SK-N-SH (cell line): ENCODE measurements at regions not wholly inside any gene's neighbourhood (a gene's known extent, or its start where the extent isn't known, plus 50 kb on each side); places are given as distances from the start of the nearest gene placed in this dataset.

ENCODE experiments used
- CTCF ChIA-PET: fragments of 300-600, 350-600 bp; formaldehyde crosslinking; extraction: SDS; loops from one replicate; lab custom pipeline; 2021; lab: Yijun Ruan, JAX
- POLR2A ChIA-PET: fragments of 350-600 bp; sonication (Branson Sonifier 250); formaldehyde crosslinking; extraction: SDS; loops from one replicate; lab custom pipeline; 2020; ENCODE audit warnings: antibody characterized with exemption, inconsistent platforms; lab: Yijun Ruan, JAX
- DNase-seq: peaks from one replicate; pipeline ENCODE4 v3.0.0; 2012
- H2AFZ ChIP-seq: fragments of 200-600 bp; sonication (generic); 2 replicates; pipeline ENCODE4 v1.8.1; 2016; ENCODE audit warnings: antibody characterized with exemption, mild to moderate bottlenecking, low read depth
- H3F3A ChIP-seq: fragments of 200-600 bp; sonication (generic); replicated peaks from 2 replicates; pipeline ENCODE3; 2016; ENCODE audit warnings: antibody characterized with exemption, mild to moderate bottlenecking; ENCODE audit not compliant: insufficient read depth
- H3K27ac ChIP-seq, 2 experiments: fragments of 200-500 bp in 1 of 2; fragments of 200-600 bp in 1 of 2; sonication (Bioruptor generic) in 1 of 2; sonication (generic), shearing (Covaris generic) in 1 of 2; 2 replicates each; pipeline versions ENCODE4 v1.5.1 to v1.6.1; 2014 to 2016; ENCODE audit warnings: low read depth in 2 of 2, inconsistent platforms in 1 of 2, low read length in 1 of 2, mild to moderate bottlenecking in 1 of 2, mixed read lengths in 1 of 2
- H3K27me3 ChIP-seq: fragments of 200-600 bp; sonication (generic), shearing (Covaris generic); 2 replicates; pipeline ENCODE4 v1.6.1; 2016; ENCODE audit warnings: mixed run types; ENCODE audit not compliant: insufficient read depth
- H3K36me3 ChIP-seq, 2 experiments: fragments of 200-500 bp in 1 of 2; fragments of 200-600 bp in 1 of 2; sonication (Bioruptor generic) in 1 of 2; sonication (generic) in 1 of 2; replicated peaks in 1 of 2; 2 replicates each; pipeline versions ENCODE3 to v1.5.1; 2014 to 2016; ENCODE audit warnings: low read length in 1 of 2, mild to moderate bottlenecking in 1 of 2; ENCODE audit not compliant: insufficient read depth in 2 of 2, control insufficient read depth in 1 of 2
- H3K4me1 ChIP-seq, 2 experiments: fragments of 200-500 bp in 1 of 2; fragments of 200-600 bp in 1 of 2; sonication (Bioruptor generic) in 1 of 2; sonication (generic), shearing (Covaris generic) in 1 of 2; 2 replicates each; pipeline versions ENCODE4 v1.5.1 to v1.6.1; 2014 to 2016; ENCODE audit warnings: low read depth in 1 of 2, low read length in 1 of 2, mixed run types in 1 of 2; ENCODE audit not compliant: insufficient read depth in 2 of 2, control insufficient read depth in 1 of 2
- H3K4me2 ChIP-seq: fragments of 200-600 bp; sonication (generic), shearing (Covaris generic); 2 replicates; pipeline ENCODE4 v1.6.1; 2017; ENCODE audit warnings: mixed run types
- H3K4me3 ChIP-seq, 2 experiments: fragments of 200-500 bp in 1 of 2; fragments of 200-600 bp in 1 of 2; sonication (Bioruptor generic) in 1 of 2; sonication (generic), shearing (Covaris generic) in 1 of 2; 2 replicates each; pipeline versions ENCODE4 v1.5.1 to v1.8.1; 2014 to 2016; ENCODE audit warnings: low read depth in 2 of 2, inconsistent platforms in 1 of 2, low read length in 1 of 2, mild to moderate bottlenecking in 1 of 2, mixed read lengths in 1 of 2, moderate library complexity in 1 of 2
- H3K79me2 ChIP-seq: fragments of 200-600 bp; sonication (generic); 2 replicates; pipeline ENCODE4 v1.8.1; 2017; ENCODE audit warnings: mild to moderate bottlenecking; ENCODE audit not compliant: insufficient read depth
- H3K9ac ChIP-seq: fragments of 200-600 bp; sonication (generic); 2 replicates; pipeline ENCODE4 v1.6.1; 2017; ENCODE audit warnings: mixed run types
- H3K9me2 ChIP-seq: fragments of 200-600 bp; sonication (generic); 2 replicates; pipeline ENCODE4 v1.6.1; 2017; ENCODE audit warnings: mixed run types
- H3K9me3 ChIP-seq: fragments of 200-600 bp; sonication (generic); 2 replicates; pipeline ENCODE4 v1.6.1; 2017; ENCODE audit warnings: mixed run types, mild to moderate bottlenecking, moderate library complexity
- H4K20me1 ChIP-seq: fragments of 200-600 bp; sonication (generic); 2 replicates; pipeline ENCODE4 v1.6.1; 2017; ENCODE audit warnings: mild to moderate bottlenecking, mixed run types; ENCODE audit not compliant: insufficient read depth
- CHD2 ChIP-seq: fragments of 150-350 bp; IDR thresholded peaks from 2 replicates; pipeline ENCODE4 v1.6.1; 2018; ENCODE audit warnings: low read length; ENCODE audit not compliant: partially characterized antibody
- EP300 ChIP-seq, 2 experiments: IDR thresholded peaks; 2 replicates each; pipeline versions ENCODE4 v1.4.0 to v1.6.1; 2012; ENCODE audit warnings: borderline replicate concordance in 1 of 2, low read depth in 1 of 2, low read length in 1 of 2
- FOSL2 ChIP-seq: IDR thresholded peaks from 2 replicates; pipeline ENCODE4 v1.4.0; 2012; ENCODE audit warnings: low read depth, mild to moderate bottlenecking, moderate library complexity, borderline replicate concordance
- FOXJ3 ChIP-seq: sonication (generic); formaldehyde crosslinking; IDR thresholded peaks from 2 replicates; pipeline ENCODE4 v1.5.1; 2020; ENCODE audit warnings: mild to moderate bottlenecking, missing genetic modification reagents
- FOXM1 ChIP-seq: IDR thresholded peaks from 2 replicates; pipeline ENCODE4 v1.4.0; 2012; ENCODE audit warnings: low read depth, mild to moderate bottlenecking
- GABPA ChIP-seq: IDR thresholded peaks from 2 replicates; pipeline ENCODE4 v1.4.0; 2012; ENCODE audit warnings: low read depth, mild to moderate bottlenecking
- NFIC ChIP-seq: IDR thresholded peaks from 2 replicates; pipeline ENCODE4 v1.4.0; 2012; ENCODE audit warnings: borderline replicate concordance
- NRF1 ChIP-seq: IDR thresholded peaks from 2 replicates; pipeline ENCODE4 v1.6.1; 2012; ENCODE audit warnings: low read depth, mild to moderate bottlenecking, low read length
- POLR2AphosphoS5 ChIP-seq: IDR thresholded peaks from 2 replicates; pipeline ENCODE4 v1.6.1; 2012; ENCODE audit warnings: low read depth, low read length
- RCOR1 ChIP-seq: fragments of 150-350 bp; IDR thresholded peaks from 2 replicates; pipeline ENCODE4 v1.6.1; 2017; ENCODE audit warnings: antibody characterized with exemption, low read length
- RFX5 ChIP-seq: IDR thresholded peaks from 2 replicates; pipeline ENCODE4 v1.6.1; 2012; ENCODE audit warnings: mild to moderate bottlenecking, improper control_type of control experiment, low read length
- SMC3 ChIP-seq: IDR thresholded peaks from 2 replicates; pipeline ENCODE4 v1.6.1; 2012; ENCODE audit warnings: low read depth, low read length, improper control_type of control experiment
- TEAD4 ChIP-seq: IDR thresholded peaks from 2 replicates; pipeline ENCODE4 v1.4.0; 2012; ENCODE audit warnings: mild to moderate bottlenecking, borderline replicate concordance; ENCODE audit not compliant: insufficient read depth
- WGBS: methylation state at CpG from one replicate; pipeline ENCODE4 v1.1.6; 2017; ENCODE audit warnings: low lambda C conversion rate; 5-methylcytosine and 5-hydroxymethylcytosine counted together
- TF ChIP-seq, protein P1 (sequence below): IDR thresholded peaks from 2 replicates; pipeline ENCODE4 v1.4.0; 2012; ENCODE audit warnings: low read depth, borderline replicate concordance
- TF ChIP-seq, protein P2 (sequence below): IDR thresholded peaks from 2 replicates; pipeline ENCODE4 v1.4.0; 2012; ENCODE audit warnings: low read depth, borderline replicate concordance
- TF ChIP-seq, protein P3 (sequence below): fragments of 150-350 bp; IDR thresholded peaks from 2 replicates; pipeline ENCODE4 v1.6.1; 2017; ENCODE audit warnings: antibody characterized with exemption, low read length, low read depth, borderline replicate concordance
- TF ChIP-seq, protein P4 (sequence below): IDR thresholded peaks from 2 replicates; pipeline ENCODE4 v1.6.1; 2012; ENCODE audit warnings: mild to moderate bottlenecking, low read depth, low read length, moderate library complexity

DNA sequence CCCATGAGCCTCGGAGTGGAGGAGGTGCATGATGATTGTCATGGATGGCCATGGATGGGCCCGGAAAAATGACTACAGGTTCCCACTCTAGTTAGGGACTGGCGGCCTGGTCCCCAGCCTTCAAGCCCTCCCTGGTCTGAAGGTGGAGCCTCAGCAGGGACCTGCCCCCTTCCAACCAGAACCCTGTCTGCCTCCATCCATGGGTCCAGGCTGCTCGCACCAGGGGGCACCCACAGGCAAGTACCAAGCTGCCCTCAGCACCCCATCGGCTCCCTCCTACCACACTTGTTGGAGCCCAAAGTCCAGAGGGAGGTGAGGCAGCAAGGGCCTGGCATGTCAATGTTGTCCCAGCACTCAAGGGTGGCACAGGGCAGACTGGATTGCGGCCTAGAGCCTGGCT, 2468.6 kb downstream of the PCDH7 start:
- no peak overlapping the region for H2AFZ ChIP-seq
- H3K27me3 ChIP-seq, result no peaks in the 10 kb centered on the region
- H3F3A ChIP-seq, result no peaks in the 10 kb centered on the region
- no peaks in the 10 kb centered on the region for H3K36me3 ChIP-seq
- no peak for DNase-seq
- H3K9me2 ChIP-seq, result no peaks in the 10 kb centered on the region
- H3K4me1 ChIP-seq, result no peaks in the 10 kb centered on the region
- H3K9ac ChIP-seq, result no peak overlapping the region
- CTCF ChIA-PET, result no interaction called here
- H3K4me3 ChIP-seq, result no peak overlapping the region
- H3K79me2 ChIP-seq, result no peaks in the 10 kb centered on the region
- WGBS, result 20% methylated on average over 1 of the region's 6 CpGs
- H4K20me1 ChIP-seq, result no peaks in the 10 kb centered on the region
- H3K9me3 ChIP-seq, result no peaks in the 10 kb centered on the region
- no peak overlapping the region for H3K27ac ChIP-seq
- TF ChIP-seq FOXJ3 (CRISPR knock-in tag) (no peak), RCOR1 (no peak), POLR2AphosphoS5 (no peak), EP300 (IDR thresholded peaks at IDR 0.05; ENCODE audit: borderline replicate concordance in 1 of 2, low read depth in 1 of 2, low read length in 1 of 2) (no peak), NFIC (no peak), NRF1 (no peak)
- no peak overlapping the region for H3K4me2 ChIP-seq
- POLR2A ChIA-PET, result no interaction called here

DNA sequence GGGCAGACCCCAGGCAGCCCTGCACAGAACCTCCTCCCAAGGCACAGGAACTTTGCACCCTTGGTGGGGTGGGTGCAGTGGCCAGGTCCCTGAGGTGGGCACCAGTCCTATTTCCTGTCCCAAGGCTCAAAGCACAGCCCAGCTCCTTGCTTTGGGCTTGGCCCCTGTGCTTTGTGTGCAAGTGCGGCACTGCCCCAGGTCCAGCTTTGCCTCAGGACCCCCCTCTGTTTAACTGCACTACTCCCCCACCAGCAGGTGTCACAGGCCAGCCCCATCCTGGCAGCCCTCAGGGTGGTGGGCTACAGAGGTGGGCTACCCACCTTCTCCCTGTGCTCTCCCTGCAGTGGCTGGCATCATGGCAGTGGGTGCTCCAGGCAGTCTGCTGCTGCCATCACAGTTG, 2469.0 kb downstream of the PCDH7 start:
- H3K4me1 ChIP-seq, result no peaks in the 10 kb centered on the region
- POLR2A ChIA-PET, result no interaction called here
- H3K36me3 ChIP-seq, result no peaks in the 10 kb centered on the region
- no peak overlapping the region for H3K9ac ChIP-seq
- WGBS, result 40% methylated on average over 1 of the region's 1 CpG
- H4K20me1 ChIP-seq, result no peaks in the 10 kb centered on the region
- no peaks in the 10 kb centered on the region for H3K79me2 ChIP-seq
- no peak overlapping the region for H2AFZ ChIP-seq
- H3F3A ChIP-seq, result no peaks in the 10 kb centered on the region
- no peak overlapping the region for H3K27ac ChIP-seq
- no peak overlapping the region for H3K4me3 ChIP-seq
- H3K9me2 ChIP-seq, result no peaks in the 10 kb centered on the region
- H3K9me3 ChIP-seq, result no peaks in the 10 kb centered on the region
- no peak for TF ChIP-seq RFX5
- TF ChIP-seq, protein P1, sequence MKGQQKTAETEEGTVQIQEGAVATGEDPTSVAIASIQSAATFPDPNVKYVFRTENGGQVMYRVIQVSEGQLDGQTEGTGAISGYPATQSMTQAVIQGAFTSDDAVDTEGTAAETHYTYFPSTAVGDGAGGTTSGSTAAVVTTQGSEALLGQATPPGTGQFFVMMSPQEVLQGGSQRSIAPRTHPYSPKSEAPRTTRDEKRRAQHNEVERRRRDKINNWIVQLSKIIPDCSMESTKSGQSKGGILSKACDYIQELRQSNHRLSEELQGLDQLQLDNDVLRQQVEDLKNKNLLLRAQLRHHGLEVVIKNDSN, result no peak
- no peak for TF ChIP-seq FOXM1
- no peak for TF ChIP-seq TEAD4
- TF ChIP-seq, protein P2, sequence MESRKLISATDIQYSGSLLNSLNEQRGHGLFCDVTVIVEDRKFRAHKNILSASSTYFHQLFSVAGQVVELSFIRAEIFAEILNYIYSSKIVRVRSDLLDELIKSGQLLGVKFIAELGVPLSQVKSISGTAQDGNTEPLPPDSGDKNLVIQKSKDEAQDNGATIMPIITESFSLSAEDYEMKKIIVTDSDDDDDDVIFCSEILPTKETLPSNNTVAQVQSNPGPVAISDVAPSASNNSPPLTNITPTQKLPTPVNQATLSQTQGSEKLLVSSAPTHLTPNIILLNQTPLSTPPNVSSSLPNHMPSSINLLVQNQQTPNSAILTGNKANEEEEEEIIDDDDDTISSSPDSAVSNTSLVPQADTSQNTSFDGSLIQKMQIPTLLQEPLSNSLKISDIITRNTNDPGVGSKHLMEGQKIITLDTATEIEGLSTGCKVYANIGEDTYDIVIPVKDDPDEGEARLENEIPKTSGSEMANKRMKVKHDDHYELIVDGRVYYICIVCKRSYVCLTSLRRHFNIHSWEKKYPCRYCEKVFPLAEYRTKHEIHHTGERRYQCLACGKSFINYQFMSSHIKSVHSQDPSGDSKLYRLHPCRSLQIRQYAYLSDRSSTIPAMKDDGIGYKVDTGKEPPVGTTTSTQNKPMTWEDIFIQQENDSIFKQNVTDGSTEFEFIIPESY, result no peak
- no peak for TF ChIP-seq SMC3
- TF ChIP-seq FOSL2, result no peak
- no peak for TF ChIP-seq CHD2
- TF ChIP-seq, protein P3, sequence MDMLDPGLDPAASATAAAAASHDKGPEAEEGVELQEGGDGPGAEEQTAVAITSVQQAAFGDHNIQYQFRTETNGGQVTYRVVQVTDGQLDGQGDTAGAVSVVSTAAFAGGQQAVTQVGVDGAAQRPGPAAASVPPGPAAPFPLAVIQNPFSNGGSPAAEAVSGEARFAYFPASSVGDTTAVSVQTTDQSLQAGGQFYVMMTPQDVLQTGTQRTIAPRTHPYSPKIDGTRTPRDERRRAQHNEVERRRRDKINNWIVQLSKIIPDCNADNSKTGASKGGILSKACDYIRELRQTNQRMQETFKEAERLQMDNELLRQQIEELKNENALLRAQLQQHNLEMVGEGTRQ, result no peak
- TF ChIP-seq NFIC, result no peak
- no peak for TF ChIP-seq GABPA
- TF ChIP-seq, protein P4, sequence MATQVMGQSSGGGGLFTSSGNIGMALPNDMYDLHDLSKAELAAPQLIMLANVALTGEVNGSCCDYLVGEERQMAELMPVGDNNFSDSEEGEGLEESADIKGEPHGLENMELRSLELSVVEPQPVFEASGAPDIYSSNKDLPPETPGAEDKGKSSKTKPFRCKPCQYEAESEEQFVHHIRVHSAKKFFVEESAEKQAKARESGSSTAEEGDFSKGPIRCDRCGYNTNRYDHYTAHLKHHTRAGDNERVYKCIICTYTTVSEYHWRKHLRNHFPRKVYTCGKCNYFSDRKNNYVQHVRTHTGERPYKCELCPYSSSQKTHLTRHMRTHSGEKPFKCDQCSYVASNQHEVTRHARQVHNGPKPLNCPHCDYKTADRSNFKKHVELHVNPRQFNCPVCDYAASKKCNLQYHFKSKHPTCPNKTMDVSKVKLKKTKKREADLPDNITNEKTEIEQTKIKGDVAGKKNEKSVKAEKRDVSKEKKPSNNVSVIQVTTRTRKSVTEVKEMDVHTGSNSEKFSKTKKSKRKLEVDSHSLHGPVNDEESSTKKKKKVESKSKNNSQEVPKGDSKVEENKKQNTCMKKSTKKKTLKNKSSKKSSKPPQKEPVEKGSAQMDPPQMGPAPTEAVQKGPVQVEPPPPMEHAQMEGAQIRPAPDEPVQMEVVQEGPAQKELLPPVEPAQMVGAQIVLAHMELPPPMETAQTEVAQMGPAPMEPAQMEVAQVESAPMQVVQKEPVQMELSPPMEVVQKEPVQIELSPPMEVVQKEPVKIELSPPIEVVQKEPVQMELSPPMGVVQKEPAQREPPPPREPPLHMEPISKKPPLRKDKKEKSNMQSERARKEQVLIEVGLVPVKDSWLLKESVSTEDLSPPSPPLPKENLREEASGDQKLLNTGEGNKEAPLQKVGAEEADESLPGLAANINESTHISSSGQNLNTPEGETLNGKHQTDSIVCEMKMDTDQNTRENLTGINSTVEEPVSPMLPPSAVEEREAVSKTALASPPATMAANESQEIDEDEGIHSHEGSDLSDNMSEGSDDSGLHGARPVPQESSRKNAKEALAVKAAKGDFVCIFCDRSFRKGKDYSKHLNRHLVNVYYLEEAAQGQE, result no peak
- no peak for TF ChIP-seq EP300 (IDR thresholded peaks at IDR 0.05; ENCODE audit: borderline replicate concordance in 1 of 2, low read depth in 1 of 2, low read length in 1 of 2)
- TF ChIP-seq, all 33 proteins: peak for 0
- no peak for DNase-seq
- CTCF ChIA-PET, result no interaction called here
- no peaks in the 10 kb centered on the region for H3K27me3 ChIP-seq
- no peak overlapping the region for H3K4me2 ChIP-seq
